ENCODE measurements at regions not wholly inside any gene's neighbourhood (a gene's known extent, or its start where the extent isn't known, plus 50 kb on each side); places are given as distances from the start of the nearest gene placed in this dataset.

GRCh38 chr19:31976775-31977536 is 368.5 kb upstream of the ZNF507 start:
- no peak for DNase-seq (ENCODE audit: low read depth, low spot score)

- no peak for DNase-seq (ENCODE audit: low read depth, low spot score)
Measured at GRCh38 chr19:31979362-31979761, 366.0 kb upstream of the ZNF507 start.

DNA sequence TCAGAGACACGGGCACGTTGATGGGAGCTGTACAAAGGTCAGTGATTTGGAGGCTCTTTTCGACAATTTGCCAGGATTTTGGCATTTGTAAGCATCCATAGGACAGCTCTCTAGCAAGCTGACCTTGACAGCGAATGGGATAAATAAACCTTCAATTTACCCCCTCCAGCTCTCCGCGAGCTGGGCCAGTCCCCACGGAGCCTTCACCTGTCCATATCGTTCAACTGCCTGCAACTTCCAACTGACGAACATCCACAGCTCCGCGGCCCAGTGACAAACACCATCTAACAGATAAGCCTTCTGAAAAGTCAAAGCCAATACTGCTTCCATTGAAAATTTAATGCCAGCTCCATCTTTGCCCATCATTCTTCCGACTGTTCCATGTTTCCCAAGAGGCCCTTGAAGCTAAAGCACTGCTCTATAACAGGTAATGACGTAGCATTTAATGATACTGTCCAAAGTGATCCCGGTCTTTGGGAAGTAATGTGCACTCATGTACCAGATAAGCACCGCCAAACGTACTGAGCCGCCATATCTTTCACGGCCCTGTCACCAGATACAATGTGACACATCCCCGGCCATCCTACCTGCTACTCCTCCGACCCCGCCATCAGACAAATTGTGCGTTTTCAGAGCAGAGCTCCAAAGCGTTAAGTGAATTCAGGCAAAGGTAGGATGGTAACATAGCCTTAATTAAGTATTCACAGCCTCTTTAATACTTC is 365.3 kb upstream of the ZNF507 start:
- no peak for DNase-seq (ENCODE audit: low read depth, low spot score)

DNA sequence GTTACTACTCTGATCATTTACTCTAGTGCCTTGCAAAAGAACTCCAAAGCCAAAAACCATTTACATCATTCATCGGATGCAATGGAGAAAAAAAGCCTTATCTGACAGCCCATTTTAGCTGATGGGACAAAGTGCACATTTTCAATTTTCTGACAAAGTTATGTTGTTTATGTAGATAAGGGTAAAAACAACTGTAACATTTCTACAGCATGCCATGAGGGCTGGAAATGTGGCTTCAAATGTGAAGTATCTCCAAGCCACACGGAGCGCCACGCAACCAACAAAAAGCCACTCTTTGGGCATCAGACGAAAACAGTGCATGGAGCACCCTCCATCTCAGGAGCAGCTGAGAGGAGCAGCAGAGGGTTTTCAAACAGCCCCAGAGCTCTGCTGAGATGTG is 364.6 kb upstream of the ZNF507 start:
- DNase-seq (ENCODE audit: low read depth, low spot score) = no peak

DNA sequence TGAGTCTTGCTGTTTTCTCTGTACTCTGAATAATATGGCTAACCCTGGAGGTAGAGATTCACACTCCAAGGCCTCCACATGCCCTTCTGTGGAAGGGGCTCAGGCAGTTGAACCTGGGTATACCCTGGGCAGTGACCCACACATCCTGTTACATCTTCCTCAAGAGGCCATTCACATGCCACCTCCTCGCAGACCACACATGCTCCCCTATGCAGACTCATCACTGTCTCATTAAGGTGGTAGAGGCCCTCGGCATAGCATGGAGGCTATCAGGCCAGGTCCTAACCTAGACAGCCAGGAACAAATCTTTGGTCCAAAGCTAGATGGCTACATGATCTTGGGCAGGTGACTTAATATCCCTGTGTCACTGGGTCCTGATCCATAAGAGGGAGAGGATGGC is 363.9 kb upstream of the ZNF507 start:
- no peak for DNase-seq (ENCODE audit: low read depth, low spot score)

DNA sequence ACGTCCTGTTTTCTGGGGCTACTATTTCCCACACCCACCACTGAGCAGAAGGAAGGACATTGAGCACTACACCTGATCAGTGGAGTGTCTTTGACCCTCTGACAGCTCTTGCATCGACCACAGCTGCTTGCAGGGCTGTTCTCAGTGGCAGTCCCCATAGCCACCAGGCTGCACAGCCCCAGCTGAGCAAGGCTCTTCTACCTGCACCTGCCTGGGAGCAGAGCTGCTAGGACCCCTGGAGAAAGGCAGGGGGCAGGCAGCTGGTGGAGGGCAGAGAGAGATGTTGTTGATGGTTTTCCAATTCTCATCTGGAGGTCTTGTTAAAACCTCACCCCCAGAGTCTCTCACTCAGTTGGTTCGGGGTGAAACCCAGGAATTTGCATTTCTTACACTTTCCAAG is 361.8 kb upstream of the ZNF507 start:
- DNase-seq (ENCODE audit: low read depth, low spot score) = no peak

GRCh38 chr19:31985001-31985605 is 360.3 kb upstream of the ZNF507 start:
- no peak for DNase-seq (ENCODE audit: low read depth, low spot score)

DNA sequence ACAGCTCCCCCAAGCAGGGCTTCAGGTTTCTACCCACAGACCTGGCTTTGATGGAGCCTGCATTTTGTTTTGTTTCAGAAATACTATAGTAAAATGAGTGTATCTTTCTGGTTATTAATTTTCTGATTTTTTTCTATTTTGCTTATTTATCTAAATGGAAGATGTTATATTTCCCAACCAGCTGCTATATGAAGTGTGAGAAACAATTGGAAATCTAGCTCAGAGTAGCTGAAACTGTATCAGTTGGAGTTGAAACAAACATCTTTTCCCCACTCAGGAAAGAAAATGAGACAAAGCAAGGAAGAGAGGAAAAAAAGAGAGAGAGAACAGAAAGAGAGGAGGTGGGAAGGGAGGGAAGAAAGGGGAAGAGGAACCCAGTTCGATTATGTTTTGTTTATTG is 358.5 kb upstream of the ZNF507 start:
- DNase-seq (ENCODE audit: low read depth, low spot score) = no peak

DNA sequence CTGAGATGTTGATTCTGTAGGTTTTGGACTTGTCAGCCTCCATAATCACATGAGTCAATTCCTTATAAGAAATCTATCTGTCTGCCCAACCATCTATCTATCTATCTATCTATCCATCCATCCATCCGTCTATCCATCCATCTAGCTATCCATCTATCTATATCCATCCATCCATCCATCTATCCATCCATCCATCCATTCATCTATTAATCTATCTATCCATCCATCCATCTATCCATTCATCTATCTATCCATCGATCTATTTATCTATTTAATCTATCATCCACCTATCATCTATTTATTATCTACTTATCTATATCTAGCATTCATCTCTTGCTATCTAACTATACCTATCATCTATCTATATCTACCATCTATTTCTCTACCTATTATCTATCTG is 357.2 kb upstream of the ZNF507 start:
- DNase-seq (ENCODE audit: low read depth, low spot score) = no peak

DNA sequence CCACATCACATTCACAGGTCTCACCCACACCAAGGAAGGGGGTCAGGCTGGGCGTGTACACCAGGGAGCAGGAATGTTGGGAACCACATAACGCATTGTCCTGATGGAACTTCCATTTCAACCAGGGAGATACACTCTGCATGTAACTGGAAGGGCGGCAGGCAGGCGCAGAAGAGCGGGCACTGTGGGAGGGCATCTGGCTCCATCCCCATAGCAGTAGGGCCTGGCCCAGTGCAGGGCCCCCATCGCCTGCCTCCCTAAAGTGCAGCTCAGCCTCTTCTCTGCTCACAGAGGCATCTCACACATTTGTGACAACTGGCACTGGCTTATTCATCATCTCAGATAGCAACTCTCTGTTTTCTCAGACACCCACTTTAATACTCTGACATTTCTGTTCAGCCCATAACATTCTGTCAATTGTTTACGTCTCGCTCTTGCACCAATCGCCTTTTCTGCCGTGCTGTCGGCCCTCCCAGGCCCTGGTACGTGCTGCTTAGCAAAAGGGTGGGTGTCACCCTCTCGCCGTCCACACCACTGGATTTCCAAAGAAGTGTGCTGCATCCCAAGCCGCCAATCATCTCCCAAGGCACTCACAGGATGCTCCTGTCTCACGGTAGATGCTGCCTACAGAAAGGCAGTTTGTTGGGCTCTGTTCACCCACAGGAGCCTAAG is 353.3 kb upstream of the ZNF507 start:
- DNase-seq (ENCODE audit: low read depth, low spot score) = no peak

DNA sequence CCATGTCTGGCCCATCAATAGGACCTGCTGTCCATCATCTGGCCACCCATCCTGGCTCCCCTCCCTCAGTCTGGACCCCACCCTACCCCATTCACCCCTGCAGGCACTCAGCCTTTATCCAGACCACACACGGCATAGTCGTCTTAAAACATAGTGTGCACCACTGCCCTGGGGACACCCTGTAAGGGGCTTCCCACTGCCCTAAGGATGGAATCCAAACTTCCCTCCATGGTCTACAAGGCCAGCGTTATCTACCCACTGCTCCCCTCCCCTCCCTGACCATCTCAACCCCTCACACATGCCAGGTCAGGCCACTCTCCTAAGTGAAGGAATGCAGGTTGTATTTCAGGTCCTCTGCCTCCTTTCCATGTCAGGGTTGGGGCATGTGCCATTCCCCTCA is 352.7 kb upstream of the ZNF507 start:
- DNase-seq (ENCODE audit: low read depth, low spot score) = no peak

GRCh38 chr19:31995546-31995945 is 349.9 kb upstream of the ZNF507 start:
- no peak for DNase-seq (ENCODE audit: low read depth, low spot score)

DNA sequence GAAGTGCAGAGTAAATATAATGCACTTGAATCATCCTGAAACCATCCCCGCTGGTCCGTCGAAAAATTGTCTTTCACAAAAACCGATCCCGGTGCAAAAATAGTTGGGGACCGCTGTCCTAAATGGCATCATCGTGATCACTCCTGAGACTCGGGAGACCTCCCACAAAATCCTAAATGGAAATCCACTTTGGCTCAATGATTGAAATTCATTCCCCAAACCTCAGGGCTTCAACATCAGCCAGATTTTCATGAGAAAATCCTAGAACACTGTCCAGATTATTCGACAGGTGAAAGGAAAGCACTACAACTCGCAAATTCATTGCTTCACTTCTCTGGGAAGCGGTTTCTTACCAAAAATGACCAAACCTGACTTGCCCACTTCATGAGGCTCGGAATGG is 335.3 kb upstream of the ZNF507 start:
- no peak for DNase-seq (ENCODE audit: low read depth, low spot score)

DNA sequence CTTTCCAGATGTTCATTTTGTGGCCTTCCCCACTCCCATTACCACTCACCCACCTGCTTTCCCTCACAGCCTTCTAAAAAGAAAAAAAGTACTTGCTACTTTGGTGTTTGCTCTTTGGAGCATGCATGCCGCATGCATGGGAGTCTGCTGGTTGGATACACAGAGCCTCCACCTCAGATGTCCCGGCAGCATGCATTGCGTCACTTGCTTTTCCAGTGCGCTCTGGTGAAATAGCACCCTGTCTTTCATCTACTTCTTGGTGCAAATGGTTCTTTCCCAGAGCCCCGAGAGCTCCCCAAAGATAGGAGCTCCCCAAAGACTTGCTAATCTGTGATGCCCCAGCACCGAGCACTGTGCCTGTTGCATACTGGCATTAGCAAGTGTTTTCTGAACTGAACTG is 333.2 kb upstream of the ZNF507 start:
- DNase-seq (ENCODE audit: low read depth, low spot score) = no peak

DNA sequence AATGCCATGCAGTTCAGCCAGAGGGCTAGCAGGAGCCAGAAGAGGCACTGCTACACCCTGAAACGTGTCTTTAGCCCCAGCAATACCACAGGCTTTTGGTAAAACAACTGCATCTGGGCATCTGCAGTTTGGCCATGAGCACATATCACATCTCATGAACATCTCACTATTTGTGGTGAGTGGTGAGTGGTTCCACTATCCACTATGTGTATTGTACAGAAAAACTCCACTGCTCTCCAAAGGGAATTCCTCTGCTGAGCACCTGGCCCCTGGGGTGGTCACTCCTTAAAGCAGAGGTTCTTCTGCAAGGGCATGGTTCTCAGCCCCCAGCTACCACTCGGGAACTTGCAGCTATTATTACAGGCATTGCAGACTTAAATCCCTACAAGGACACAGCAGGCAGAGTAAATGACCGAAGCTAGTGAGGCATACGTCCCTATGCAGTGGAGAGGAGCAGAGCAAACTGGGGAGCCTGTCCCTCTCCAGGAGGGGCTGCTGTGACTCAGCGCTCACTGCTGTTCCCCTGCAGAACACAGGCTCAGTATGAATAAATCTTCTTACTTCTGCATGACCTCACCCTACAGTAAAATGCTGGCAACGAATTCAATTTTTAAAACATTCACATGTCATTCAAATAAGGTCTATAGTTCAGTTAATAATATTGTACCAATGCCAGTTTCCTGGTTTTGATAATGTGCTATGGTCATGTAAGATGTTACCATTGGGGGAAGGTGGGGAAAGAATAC is 332.4 kb upstream of the ZNF507 start:
- peak; percentile 66 for DNase-seq (ENCODE audit: low read depth, low spot score)

DNA sequence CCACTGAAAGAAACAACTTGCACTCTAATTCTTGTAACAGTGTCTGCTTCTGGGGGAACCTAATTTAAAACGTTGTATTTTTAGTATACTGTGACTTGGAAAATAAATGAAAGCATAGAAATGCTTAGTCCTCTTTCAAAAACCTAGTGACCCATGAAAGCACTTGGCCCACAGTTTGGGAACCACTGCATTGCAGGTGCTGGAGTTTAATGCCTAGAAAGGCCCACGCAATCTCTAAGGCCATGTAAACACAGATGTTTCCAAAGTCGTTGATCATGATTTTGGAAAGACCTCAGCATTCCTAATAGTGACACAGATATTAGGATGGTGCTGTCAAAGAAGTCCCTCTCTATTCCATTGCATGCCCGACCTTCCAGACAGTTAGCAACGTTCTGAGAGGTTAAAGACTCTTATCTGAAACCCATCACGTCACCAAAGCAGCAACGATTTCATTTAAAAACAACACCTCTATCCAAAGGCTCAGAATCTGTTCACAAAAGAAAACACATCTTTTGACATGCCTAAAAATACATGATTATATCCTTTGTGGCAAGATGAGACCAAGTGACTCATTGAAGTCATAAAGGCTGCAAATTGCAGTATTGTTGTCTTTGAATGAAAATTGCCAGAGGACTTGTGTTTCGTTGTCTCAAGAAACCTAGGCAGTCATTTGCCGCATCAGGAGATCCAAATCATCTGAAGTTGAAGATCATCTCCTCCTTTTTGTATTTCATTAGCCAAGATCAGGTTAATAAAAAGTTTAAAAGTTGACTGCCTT is 328.0 kb upstream of the ZNF507 start:
- peak; percentile 31 for DNase-seq (ENCODE audit: low read depth, low spot score)

GRCh38 chr19:32018014-32018413 is 327.4 kb upstream of the ZNF507 start:
- DNase-seq (ENCODE audit: low read depth, low spot score) = peak; percentile 89

DNA sequence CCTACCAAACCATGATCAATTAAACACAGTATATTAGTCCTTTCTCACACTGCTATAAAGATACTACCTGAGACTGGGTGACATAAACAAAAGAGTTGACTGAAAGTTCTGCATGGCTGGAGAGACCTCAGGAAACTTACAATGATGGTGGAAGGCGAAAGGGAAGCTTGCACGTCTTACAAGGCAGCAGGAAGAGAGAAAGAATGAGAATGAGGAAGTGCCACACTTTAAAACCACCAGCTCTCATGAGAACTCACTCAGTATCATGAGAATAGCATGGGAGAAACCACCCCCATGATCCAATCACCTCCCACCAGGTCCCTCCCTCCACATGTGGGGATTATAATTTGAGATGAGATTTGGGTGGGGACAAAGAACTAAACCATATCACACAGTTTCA is 324.9 kb upstream of the ZNF507 start:
- no peak for DNase-seq (ENCODE audit: low read depth, low spot score)

- peak; percentile 20 for DNase-seq (ENCODE audit: low read depth, low spot score)
Measured at GRCh38 chr19:32022044-32022640, 323.3 kb upstream of the ZNF507 start.

- no peak for DNase-seq (ENCODE audit: low read depth, low spot score)
Measured at GRCh38 chr19:32022731-32023563, 322.5 kb upstream of the ZNF507 start.

Data from astrocyte of the hippocampus (primary cell).